BJ (cell line): ENCODE measurements at regions not wholly inside any gene's neighbourhood (a gene's known extent, or its start where the extent isn't known, plus 50 kb on each side); places are given as distances from the start of the nearest gene placed in this dataset.

Source experiments
- CTCF ChIA-PET: fragments of 350-600 bp; formaldehyde crosslinking; extraction: SDS; loops from one replicate; lab custom pipeline; 2021; ENCODE audit warnings: antibody characterized with exemption, inconsistent platforms; lab: Yijun Ruan, JAX
- POLR2A ChIA-PET: fragments of 300-600 bp; sonication (Branson Sonifier 250); formaldehyde crosslinking; extraction: SDS; loops from one replicate; lab custom pipeline; 2021; ENCODE audit warnings: antibody characterized with exemption; lab: Charles Lee
- DNase-seq: peaks from one replicate; pipeline ENCODE4 v3.0.0-alpha.2; 2011; ENCODE audit warnings: low read depth
- H3K27me3 ChIP-seq: 2 replicates; pipeline ENCODE4 v1.6.0; 2011; ENCODE audit warnings: low read length; ENCODE audit not compliant: control insufficient read depth, insufficient read depth
- H3K36me3 ChIP-seq: 2 replicates; pipeline ENCODE4 v1.5.1; 2011; ENCODE audit warnings: low read length; ENCODE audit not compliant: control insufficient read depth, insufficient read depth
- H3K4me3 ChIP-seq: 2 replicates; pipeline ENCODE4 v1.5.1; 2011; ENCODE audit warnings: low read depth, mild to moderate bottlenecking, control low read depth, low read length
- TF ChIP-seq, protein P1 (sequence below): IDR thresholded peaks from 2 replicates; pipeline ENCODE4 v1.5.1; 2011; ENCODE audit warnings: low read depth, mild to moderate bottlenecking, control low read depth, inconsistent platforms, low read length, moderate library complexity; ENCODE audit not compliant: insufficient read depth

DNA sequence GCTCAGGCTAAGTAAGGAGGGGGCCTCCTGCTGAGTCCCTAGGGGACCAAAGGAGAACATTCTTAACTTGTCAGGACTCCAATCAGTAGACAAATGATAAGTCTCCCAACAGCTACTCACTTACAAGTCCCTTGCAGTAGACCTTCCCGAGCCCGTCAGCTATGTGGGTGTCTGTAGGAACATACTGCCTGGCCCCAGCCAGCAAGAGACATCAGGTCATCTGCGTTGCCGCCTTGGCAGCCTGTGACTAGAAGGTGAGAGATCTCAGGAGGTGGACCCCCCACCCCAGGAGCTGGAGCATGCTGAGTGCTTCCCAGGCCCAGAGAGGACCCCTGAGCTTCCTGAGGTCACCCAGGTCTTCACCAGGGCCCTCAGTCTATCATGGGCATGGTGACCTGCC, 250.5 kb downstream of the C1orf94 start:
- POLR2A ChIA-PET = no interaction called here
- Histone ChIP-seq H3K27me3 (no peaks in the 10 kb centered on the region), H3K4me3 (no peak overlapping the region), H3K36me3 (no peaks in the 10 kb centered on the region)
- TF ChIP-seq, protein P1, sequence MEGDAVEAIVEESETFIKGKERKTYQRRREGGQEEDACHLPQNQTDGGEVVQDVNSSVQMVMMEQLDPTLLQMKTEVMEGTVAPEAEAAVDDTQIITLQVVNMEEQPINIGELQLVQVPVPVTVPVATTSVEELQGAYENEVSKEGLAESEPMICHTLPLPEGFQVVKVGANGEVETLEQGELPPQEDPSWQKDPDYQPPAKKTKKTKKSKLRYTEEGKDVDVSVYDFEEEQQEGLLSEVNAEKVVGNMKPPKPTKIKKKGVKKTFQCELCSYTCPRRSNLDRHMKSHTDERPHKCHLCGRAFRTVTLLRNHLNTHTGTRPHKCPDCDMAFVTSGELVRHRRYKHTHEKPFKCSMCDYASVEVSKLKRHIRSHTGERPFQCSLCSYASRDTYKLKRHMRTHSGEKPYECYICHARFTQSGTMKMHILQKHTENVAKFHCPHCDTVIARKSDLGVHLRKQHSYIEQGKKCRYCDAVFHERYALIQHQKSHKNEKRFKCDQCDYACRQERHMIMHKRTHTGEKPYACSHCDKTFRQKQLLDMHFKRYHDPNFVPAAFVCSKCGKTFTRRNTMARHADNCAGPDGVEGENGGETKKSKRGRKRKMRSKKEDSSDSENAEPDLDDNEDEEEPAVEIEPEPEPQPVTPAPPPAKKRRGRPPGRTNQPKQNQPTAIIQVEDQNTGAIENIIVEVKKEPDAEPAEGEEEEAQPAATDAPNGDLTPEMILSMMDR = no peak
- CTCF ChIA-PET = no interaction called here
- no peak for DNase-seq

DNA sequence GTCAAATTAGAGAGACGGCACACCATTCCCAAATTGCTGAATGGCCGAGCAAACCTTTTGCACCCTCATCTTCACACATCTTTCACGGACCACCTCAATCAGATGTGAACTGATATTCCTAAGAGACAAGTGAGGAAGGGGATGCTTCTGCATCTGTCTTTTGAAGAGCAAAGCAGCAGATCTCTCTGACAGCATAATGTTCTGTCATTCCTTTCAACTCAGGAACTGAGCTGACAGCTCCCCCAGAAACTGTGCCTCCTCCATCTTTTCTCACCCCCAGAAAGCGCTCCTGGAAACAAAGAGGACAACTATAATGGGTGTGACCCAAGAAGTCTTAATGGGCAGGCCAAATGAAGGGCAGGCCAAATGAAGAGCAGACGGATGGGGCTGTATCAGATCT, 256.4 kb downstream of the C1orf94 start:
- Histone ChIP-seq H3K4me3 (no peak overlapping the region), H3K27me3 (no peaks in the 10 kb centered on the region), H3K36me3 (no peaks in the 10 kb centered on the region)
- ChIA-PET POLR2A (no interaction called here), CTCF (no interaction called here)
- TF ChIP-seq, protein P1 = no peak
- no peak for DNase-seq

DNA sequence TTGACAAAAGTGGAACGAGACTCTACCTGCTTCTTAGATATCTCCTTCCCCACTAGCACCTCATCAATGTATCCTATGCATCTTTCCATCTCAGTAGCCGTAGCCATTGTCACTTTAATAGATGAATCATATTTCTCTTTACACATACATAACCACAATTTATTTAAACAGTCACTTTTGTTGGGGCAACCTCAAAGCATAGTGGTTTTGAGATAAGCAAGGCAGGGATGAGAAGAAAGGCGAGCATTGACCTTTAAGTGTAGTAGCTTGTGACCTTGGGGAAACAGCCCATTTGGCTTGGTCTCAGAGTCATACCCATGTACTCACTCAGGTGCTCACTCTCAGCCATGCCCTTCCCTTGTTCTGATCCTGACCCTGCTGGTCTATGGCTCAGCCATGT, 260.1 kb downstream of the C1orf94 start:
- DNase-seq = no peak
- TF ChIP-seq, protein P1 = no peak
- ChIA-PET POLR2A (no interaction called here), CTCF (interaction anchor here (0.7 kb wide), 1 partner anchor 161 kb away, joined by 3 read pairs; no protein-coding TSS in a partner anchor)
- no peaks in the 10 kb centered on the region for H3K27me3 ChIP-seq
- H3K4me3 ChIP-seq = no peak overlapping the region
- H3K36me3 ChIP-seq = no peaks in the 10 kb centered on the region

DNA sequence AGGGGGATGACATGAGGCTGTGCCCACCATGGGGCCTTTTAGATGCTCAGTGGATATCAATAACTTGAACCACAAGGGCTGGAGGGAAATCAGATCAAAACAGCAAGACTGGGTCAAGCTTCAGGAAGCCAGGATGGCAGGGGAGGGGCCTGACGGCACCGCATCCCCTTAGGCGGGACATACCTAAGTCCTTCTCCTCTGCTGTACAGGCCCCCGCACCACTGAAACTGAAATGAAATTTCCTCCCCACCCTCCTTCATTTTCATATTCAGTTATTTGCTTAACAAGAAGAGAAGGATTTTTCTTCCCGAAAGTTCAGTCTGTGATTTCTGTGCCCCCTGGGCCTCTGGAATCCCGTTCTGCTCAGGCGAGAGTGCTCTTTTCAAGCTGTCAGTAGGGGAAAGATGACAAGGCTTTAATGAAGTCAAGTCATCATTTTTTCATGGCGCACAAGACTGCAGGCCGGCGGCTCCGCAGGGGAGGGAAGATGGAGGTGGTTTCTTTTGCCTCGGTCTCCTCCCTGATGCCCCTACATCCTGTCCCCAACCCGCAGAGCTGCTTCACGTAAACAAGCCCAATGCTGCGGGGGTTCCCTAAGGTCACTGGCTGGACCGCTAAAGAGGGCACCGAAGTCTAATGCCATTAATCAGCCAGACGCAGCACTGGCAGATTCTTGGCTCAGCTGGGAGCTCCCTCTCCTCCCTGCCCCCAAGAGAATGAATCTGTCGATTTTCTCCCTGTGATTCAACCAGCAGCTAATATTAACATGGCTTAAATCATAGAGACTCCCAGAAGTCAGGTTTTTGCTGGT, 264.8 kb downstream of the C1orf94 start:
- TF ChIP-seq, protein P1 = no peak
- Histone ChIP-seq H3K27me3 (no peaks in the 10 kb centered on the region), H3K4me3 (no peak overlapping the region), H3K36me3 (no peaks in the 10 kb centered on the region)
- ChIA-PET CTCF (no interaction called here), POLR2A (no interaction called here)
- DNase-seq = no peak

DNA sequence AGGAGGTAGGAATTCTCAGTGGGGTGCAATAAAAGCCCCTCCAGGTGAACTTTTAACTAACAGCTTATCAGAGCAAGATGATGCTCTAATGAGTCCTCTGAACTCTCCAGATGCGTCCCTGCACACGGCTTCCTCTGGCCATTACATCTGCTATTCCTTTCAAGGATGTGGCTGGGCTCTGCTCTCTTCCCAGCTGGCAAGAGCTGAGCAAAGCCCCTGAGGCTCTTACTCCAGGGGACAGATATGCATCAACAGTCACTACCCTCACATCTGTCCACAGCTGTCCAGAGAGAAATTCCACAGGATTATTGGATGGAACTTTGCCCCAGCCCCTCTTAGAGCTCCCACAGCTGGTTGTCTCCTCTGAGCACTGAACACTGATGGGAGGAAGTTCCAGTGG, 267.8 kb downstream of the C1orf94 start:
- H3K4me3 ChIP-seq = no peak overlapping the region
- POLR2A ChIA-PET = no interaction called here
- H3K36me3 ChIP-seq = no peaks in the 10 kb centered on the region
- TF ChIP-seq, protein P1 = no peak
- DNase-seq = no peak
- no peaks in the 10 kb centered on the region for H3K27me3 ChIP-seq
- CTCF ChIA-PET = interaction anchor here (1.0 kb wide), 1 partner anchor 9 kb away, joined by 3 read pairs; no protein-coding TSS in a partner anchor
